B cell (primary cell): ENCODE measurements at regions not wholly inside any gene's neighbourhood (a gene's known extent, or its start where the extent isn't known, plus 50 kb on each side); places are given as distances from the start of the nearest gene placed in this dataset.

ENCODE experiments used
- ATAC-seq: fragments of 200-7000 bp; cut with Tn5 transposase; one replicate; pipeline ENCODE4 v1.10.0; 2021; ENCODE audit warnings: low read depth, mild to moderate bottlenecking, moderate number of reproducible peaks, moderate library complexity
- CTCF ChIA-PET: fragments of 350-600 bp; sonication (Branson Sonifier 250); formaldehyde crosslinking; loops from one replicate; lab custom pipeline; 2021; ENCODE audit warnings: antibody characterized with exemption, inconsistent platforms; lab: Charles Lee
- POLR2A ChIA-PET: fragments of 350-600 bp; sonication (Branson Sonifier 250); formaldehyde crosslinking; loops from one replicate; lab custom pipeline; 2021; ENCODE audit warnings: antibody characterized with exemption; lab: Charles Lee
- DNase-seq: peaks from one replicate; pipeline ENCODE4 v3.0.0; 2013
- H2AFZ ChIP-seq: 2 replicates; pipeline ENCODE4 v1.6.1; 2012; ENCODE audit warnings: mild to moderate bottlenecking, low read depth, low read length; ENCODE audit not compliant: insufficient read depth, poor library complexity, severe bottlenecking
- H3K27ac ChIP-seq, 2 donors: 1 replicate in 1 of 2; 2 replicates in 1 of 2; pipeline ENCODE4 v1.5.1; 2012 to 2013; ENCODE audit warnings: low read length in 2 of 2, mild to moderate bottlenecking in 2 of 2, moderate library complexity in 1 of 2
- H3K27me3 ChIP-seq, 4 experiments: fragments of 200-600 bp in 1 of 4; sonication (generic) in 1 of 4; replicated peaks in 1 of 4; 1 replicate in 2 of 4; 2 replicates in 2 of 4; pipeline versions ENCODE4 v1.6.1 to v1.7.0; 2013 to 2016; ENCODE audit warnings: low read length in 3 of 4, mild to moderate bottlenecking in 2 of 4, mixed read lengths in 1 of 4, moderate library complexity in 1 of 4; ENCODE audit not compliant: insufficient read depth in 4 of 4, control insufficient read depth in 3 of 4; ENCODE audit errors: control extremely low read depth in 1 of 4
- H3K36me3 ChIP-seq, 2 experiments: replicated peaks in 1 of 2; 1 replicate in 1 of 2; 2 replicates in 1 of 2; pipeline versions ENCODE4 v1.6.1 to v1.7.1; 2013; ENCODE audit warnings: low read length in 1 of 2; ENCODE audit not compliant: insufficient read depth in 2 of 2, control insufficient read depth in 1 of 2; ENCODE audit errors: control extremely low read depth in 1 of 2, extremely low read depth in 1 of 2
- H3K4me1 ChIP-seq, 2 donors: fragments of 200-600 bp in 1 of 2; sonication (generic) in 1 of 2; 1 replicate in 1 of 2; 2 replicates in 1 of 2; pipeline versions ENCODE4 v1.5.1 to v1.6.1; 2013 to 2017; ENCODE audit warnings: low read length in 2 of 2; ENCODE audit not compliant: control insufficient read depth in 2 of 2, insufficient read depth in 2 of 2
- H3K4me2 ChIP-seq: replicated peaks from 2 replicates; pipeline ENCODE3; 2012; ENCODE audit warnings: mild to moderate bottlenecking, low read depth, low read length; ENCODE audit not compliant: poor library complexity, severe bottlenecking
- H3K4me3 ChIP-seq, 5 experiments: fragments of 200-600 bp in 1 of 5; sonication (generic) in 1 of 5; 1 replicate in 3 of 5; 2 replicates in 2 of 5; pipeline versions ENCODE4 v1.5.1 to v1.7.0; 2011 to 2016; ENCODE audit warnings: low read length in 4 of 5, mild to moderate bottlenecking in 4 of 5, low read depth in 2 of 5, control low read depth in 1 of 5, moderate library complexity in 1 of 5; ENCODE audit not compliant: insufficient read depth in 1 of 5; ENCODE audit errors: control extremely low read depth in 1 of 5, extremely low read depth in 1 of 5
- H3K79me2 ChIP-seq: fragments of 200-600 bp; sonication (generic); one replicate; pipeline ENCODE4 v1.6.0; 2016; ENCODE audit warnings: low read length; ENCODE audit not compliant: control insufficient read depth, insufficient read depth
- H3K9ac ChIP-seq: fragments of 200-600 bp; sonication (generic); 2 replicates; pipeline ENCODE4 v1.6.1; 2017; ENCODE audit warnings: mild to moderate bottlenecking, low read length, moderate library complexity
- H3K9me3 ChIP-seq, 3 donors: one replicate each; pipeline versions ENCODE4 v1.6.1 to v1.7.1; 2013; ENCODE audit warnings: low read length in 2 of 3; ENCODE audit not compliant: control insufficient read depth in 2 of 3, insufficient read depth in 1 of 3; ENCODE audit errors: control extremely low read depth in 1 of 3
- H4K20me1 ChIP-seq: 2 replicates; pipeline ENCODE4 v1.6.0; 2012; ENCODE audit warnings: mild to moderate bottlenecking, low read length; ENCODE audit not compliant: insufficient read depth, control insufficient read depth, poor library complexity, severe bottlenecking
- H3K27ac Mint-ChIP-seq: one replicate; pipeline ENCODE4 v1.8.0; 2021; ENCODE audit warnings: mixed read lengths
- H3K27me3 Mint-ChIP-seq: one replicate; pipeline ENCODE4 v1.8.0; 2021; ENCODE audit warnings: mixed read lengths
- H3K4me1 Mint-ChIP-seq: one replicate; pipeline ENCODE4 v1.8.0; 2021; ENCODE audit warnings: mixed read lengths
- H3K4me3 Mint-ChIP-seq: one replicate; pipeline ENCODE4 v1.8.0; 2021; ENCODE audit warnings: mixed read lengths
- H3K9me3 Mint-ChIP-seq: one replicate; pipeline ENCODE4 v1.8.0; 2022; ENCODE audit warnings: mixed read lengths; ENCODE audit not compliant: insufficient read depth
- CTCF ChIP-seq: fragments of 200-600 bp; IDR thresholded peaks from one replicate; pipeline ENCODE4 v1.8.0; 2022; ENCODE audit warnings: antibody characterized with exemption, mild to moderate bottlenecking
- EZH2 ChIP-seq: IDR thresholded peaks from 2 replicates; pipeline ENCODE4 v1.6.1; 2012; ENCODE audit warnings: borderline replicate concordance, low read depth, mild to moderate bottlenecking, moderate library complexity, low read length; ENCODE audit not compliant: insufficient read depth, poor library complexity, severe bottlenecking
- WGBS: methylation state at CpG from one replicate; pipeline ENCODE4 v1.1.5; 2013; ENCODE audit warnings: missing lambda C conversion rate; ENCODE audit not compliant: insufficient coverage; 5-methylcytosine and 5-hydroxymethylcytosine counted together
- intact Hi-C: fragments of 100-400 bp; cut with micrococcal nuclease; formaldehyde crosslinking; loops from one replicate; pipeline ENCODE4 v1.10.0; 2022

DNA sequence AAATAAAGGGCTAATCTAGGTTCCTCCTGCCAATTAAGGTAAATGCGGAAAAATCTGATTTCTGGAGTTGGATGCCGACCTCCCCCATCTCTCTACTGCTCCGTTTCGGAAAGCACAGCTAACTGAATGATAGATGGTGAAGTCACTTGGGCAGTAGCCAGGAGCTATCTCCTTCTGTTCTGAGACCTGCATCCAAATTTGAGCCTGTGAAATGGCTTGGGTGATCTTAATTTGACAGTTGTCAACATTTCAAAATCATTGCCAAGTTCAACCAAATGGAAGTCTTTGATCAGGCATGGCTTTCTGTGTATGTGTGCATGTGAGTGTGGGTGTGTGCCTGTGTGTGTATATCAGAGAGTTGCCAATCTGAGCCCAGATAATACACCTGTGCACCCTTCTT, 217.2 kb downstream of the ZNF516 start:
- H3K9me3 Mint-ChIP-seq: no peaks in the 10 kb centered on the region
- no peaks in the 10 kb centered on the region for H3K27me3 ChIP-seq
- H3K4me1 Mint-ChIP-seq: no peaks in the 10 kb centered on the region
- TF ChIP-seq CTCF (no peak), EZH2 (no peak)
- no CpG with 5 or more reads among the region's 4 CpGs for WGBS
- intact Hi-C loops: no loop called here
- H3K4me1 ChIP-seq: no peaks in the 10 kb centered on the region
- H3K36me3 ChIP-seq: no peaks in the 10 kb centered on the region
- ATAC-seq (no peak), DNase-seq (no peak)
- no peak overlapping the region for H3K27ac ChIP-seq
- no peak overlapping the region for H3K9ac ChIP-seq
- H3K4me3 ChIP-seq: no peak overlapping the region
- no peak overlapping the region for H2AFZ ChIP-seq
- H4K20me1 ChIP-seq: no peaks in the 10 kb centered on the region
- H3K9me3 ChIP-seq: peaks cover 0 to 17% (median 2%) of the 10 kb centered on the region in 3 donors
- no peak overlapping the region for H3K4me3 Mint-ChIP-seq
- no peaks in the 10 kb centered on the region for H3K79me2 ChIP-seq
- no peak overlapping the region for H3K27ac Mint-ChIP-seq
- H3K4me2 ChIP-seq: no peak overlapping the region
- H3K27me3 Mint-ChIP-seq: no peaks in the 10 kb centered on the region
- ChIA-PET POLR2A (interaction anchor here (0.6 kb wide), 1 partner anchor 10 kb away, joined by 3 read pairs; no protein-coding TSS in a partner anchor), CTCF (no interaction called here)

GRCh38 chr18:76275727-76276313, 219.2 kb downstream of the ZNF516 start:
- Histone ChIP-seq H3K27me3 (no peaks in the 10 kb centered on the region), H3K9ac (no peak overlapping the region), H3K27ac (no peak overlapping the region), H3K79me2 (no peaks in the 10 kb centered on the region), H3K4me3 (no peak overlapping the region), H4K20me1 (no peaks in the 10 kb centered on the region), H3K9me3 (peaks cover 0 to 5% (median 0%) of the 10 kb centered on the region in 3 donors), H3K4me2 (no peak overlapping the region), H3K36me3 (no peaks in the 10 kb centered on the region), H2AFZ (no peak overlapping the region), H3K4me1 (no peaks in the 10 kb centered on the region)
- no peak for ATAC-seq
- no peaks in the 10 kb centered on the region for H3K9me3 Mint-ChIP-seq
- H3K27ac Mint-ChIP-seq: no peak overlapping the region
- intact Hi-C loops: no loop called here
- TF ChIP-seq CTCF: no peak
- TF ChIP-seq EZH2: no peak
- WGBS: 38% methylated on average over 6 of the region's 7 CpGs
- no peaks in the 10 kb centered on the region for H3K4me1 Mint-ChIP-seq
- H3K27me3 Mint-ChIP-seq: no peaks in the 10 kb centered on the region
- no peak for DNase-seq
- CTCF ChIA-PET: no interaction called here
- no peak overlapping the region for H3K4me3 Mint-ChIP-seq
- POLR2A ChIA-PET: no interaction called here
